Keratinocyte (primary cell): ENCODE measurements at regions not wholly inside any gene's neighbourhood (a gene's known extent, or its start where the extent isn't known, plus 50 kb on each side); places are given as distances from the start of the nearest gene placed in this dataset.

ENCODE experiments used
- EZH2 ChIP-seq: IDR thresholded peaks from one replicate; pipeline ENCODE4 v1.6.1; 2012; ENCODE audit warnings: inconsistent platforms, mild to moderate bottlenecking, low read length, moderate library complexity
- TF ChIP-seq, protein P1 (sequence below), 3 experiments: IDR thresholded peaks in 1 of 3; conservative IDR thresholded peaks in 1 of 3; optimal IDR thresholded peaks in 1 of 3; 2 replicates in 2 of 3; 3 replicates in 1 of 3; pipeline versions ENCODE3 to v1.5.1; 2011; ENCODE audit warnings: low read length in 3 of 3, mild to moderate bottlenecking in 3 of 3, moderate library complexity in 2 of 3, control low read depth in 1 of 3, inconsistent platforms in 1 of 3; ENCODE audit not compliant: insufficient read depth in 2 of 3; ENCODE audit errors: extremely low read depth in 1 of 3

- TF ChIP-seq, protein P1, sequence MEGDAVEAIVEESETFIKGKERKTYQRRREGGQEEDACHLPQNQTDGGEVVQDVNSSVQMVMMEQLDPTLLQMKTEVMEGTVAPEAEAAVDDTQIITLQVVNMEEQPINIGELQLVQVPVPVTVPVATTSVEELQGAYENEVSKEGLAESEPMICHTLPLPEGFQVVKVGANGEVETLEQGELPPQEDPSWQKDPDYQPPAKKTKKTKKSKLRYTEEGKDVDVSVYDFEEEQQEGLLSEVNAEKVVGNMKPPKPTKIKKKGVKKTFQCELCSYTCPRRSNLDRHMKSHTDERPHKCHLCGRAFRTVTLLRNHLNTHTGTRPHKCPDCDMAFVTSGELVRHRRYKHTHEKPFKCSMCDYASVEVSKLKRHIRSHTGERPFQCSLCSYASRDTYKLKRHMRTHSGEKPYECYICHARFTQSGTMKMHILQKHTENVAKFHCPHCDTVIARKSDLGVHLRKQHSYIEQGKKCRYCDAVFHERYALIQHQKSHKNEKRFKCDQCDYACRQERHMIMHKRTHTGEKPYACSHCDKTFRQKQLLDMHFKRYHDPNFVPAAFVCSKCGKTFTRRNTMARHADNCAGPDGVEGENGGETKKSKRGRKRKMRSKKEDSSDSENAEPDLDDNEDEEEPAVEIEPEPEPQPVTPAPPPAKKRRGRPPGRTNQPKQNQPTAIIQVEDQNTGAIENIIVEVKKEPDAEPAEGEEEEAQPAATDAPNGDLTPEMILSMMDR (optimal IDR thresholded peaks at IDR 0.05 in 1 of 3, IDR thresholded peaks at IDR 0.05 in 1 of 3, conservative IDR thresholded peaks at IDR 0.05 in 1 of 3; ENCODE audit: extremely low read depth in 1 of 3, insufficient read depth in 2 of 3, low read length in 3 of 3), result no peak
- no peak for TF ChIP-seq EZH2
Measured at GRCh38 chr12:18897823-18898222, 159.9 kb downstream of the CAPZA3 start.
